ENCODE measurements at regions not wholly inside any gene's neighbourhood (a gene's known extent, or its start where the extent isn't known, plus 50 kb on each side); places are given as distances from the start of the nearest gene placed in this dataset.

DNA sequence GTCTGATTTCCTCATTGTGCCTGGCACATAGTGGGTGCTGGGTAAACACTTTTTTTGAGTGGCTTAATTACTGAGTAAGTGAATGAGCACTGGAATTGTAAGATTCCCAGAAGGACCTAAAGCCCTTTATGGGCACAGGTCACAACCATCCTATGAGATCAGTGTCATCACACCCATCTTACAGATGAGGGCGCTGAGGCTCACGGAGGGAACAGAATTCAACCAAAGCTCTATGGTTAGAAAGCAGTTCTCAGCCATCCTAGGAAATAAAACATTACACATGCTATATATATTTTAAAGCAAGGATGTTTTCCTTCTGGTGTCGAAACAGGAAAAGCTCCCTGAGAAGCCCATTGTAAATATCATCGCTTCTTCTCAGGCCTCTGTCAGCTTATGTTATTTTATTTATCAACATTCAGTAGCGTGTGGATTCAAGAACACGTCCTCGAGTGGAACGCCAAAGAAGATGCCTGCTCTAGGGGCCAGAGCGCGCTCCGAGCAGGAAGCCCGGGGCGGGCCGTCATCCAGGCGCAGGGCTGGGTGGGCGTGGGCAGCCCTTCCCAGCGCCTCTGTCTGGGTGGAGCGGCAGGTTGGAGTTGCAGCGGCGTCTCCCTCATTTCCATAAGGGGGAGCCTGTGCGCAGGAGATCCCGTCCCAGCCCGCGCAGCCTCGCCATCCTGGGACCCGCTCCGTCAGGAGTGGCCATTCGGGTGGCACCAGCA lies 155.8 kb upstream of the SMIM23 start:
- TF ChIP-seq, protein P1, sequence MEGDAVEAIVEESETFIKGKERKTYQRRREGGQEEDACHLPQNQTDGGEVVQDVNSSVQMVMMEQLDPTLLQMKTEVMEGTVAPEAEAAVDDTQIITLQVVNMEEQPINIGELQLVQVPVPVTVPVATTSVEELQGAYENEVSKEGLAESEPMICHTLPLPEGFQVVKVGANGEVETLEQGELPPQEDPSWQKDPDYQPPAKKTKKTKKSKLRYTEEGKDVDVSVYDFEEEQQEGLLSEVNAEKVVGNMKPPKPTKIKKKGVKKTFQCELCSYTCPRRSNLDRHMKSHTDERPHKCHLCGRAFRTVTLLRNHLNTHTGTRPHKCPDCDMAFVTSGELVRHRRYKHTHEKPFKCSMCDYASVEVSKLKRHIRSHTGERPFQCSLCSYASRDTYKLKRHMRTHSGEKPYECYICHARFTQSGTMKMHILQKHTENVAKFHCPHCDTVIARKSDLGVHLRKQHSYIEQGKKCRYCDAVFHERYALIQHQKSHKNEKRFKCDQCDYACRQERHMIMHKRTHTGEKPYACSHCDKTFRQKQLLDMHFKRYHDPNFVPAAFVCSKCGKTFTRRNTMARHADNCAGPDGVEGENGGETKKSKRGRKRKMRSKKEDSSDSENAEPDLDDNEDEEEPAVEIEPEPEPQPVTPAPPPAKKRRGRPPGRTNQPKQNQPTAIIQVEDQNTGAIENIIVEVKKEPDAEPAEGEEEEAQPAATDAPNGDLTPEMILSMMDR (IDR thresholded peaks at IDR 0.05; ENCODE audit: insufficient read depth, low read length), result no peak
- TF ChIP-seq GABPA (IDR thresholded peaks at IDR 0.05; ENCODE audit: low read depth), result no peak
- TF ChIP-seq, protein P2, sequence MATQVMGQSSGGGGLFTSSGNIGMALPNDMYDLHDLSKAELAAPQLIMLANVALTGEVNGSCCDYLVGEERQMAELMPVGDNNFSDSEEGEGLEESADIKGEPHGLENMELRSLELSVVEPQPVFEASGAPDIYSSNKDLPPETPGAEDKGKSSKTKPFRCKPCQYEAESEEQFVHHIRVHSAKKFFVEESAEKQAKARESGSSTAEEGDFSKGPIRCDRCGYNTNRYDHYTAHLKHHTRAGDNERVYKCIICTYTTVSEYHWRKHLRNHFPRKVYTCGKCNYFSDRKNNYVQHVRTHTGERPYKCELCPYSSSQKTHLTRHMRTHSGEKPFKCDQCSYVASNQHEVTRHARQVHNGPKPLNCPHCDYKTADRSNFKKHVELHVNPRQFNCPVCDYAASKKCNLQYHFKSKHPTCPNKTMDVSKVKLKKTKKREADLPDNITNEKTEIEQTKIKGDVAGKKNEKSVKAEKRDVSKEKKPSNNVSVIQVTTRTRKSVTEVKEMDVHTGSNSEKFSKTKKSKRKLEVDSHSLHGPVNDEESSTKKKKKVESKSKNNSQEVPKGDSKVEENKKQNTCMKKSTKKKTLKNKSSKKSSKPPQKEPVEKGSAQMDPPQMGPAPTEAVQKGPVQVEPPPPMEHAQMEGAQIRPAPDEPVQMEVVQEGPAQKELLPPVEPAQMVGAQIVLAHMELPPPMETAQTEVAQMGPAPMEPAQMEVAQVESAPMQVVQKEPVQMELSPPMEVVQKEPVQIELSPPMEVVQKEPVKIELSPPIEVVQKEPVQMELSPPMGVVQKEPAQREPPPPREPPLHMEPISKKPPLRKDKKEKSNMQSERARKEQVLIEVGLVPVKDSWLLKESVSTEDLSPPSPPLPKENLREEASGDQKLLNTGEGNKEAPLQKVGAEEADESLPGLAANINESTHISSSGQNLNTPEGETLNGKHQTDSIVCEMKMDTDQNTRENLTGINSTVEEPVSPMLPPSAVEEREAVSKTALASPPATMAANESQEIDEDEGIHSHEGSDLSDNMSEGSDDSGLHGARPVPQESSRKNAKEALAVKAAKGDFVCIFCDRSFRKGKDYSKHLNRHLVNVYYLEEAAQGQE (IDR thresholded peaks at IDR 0.05; ENCODE audit: insufficient replicate concordance, low read depth), result no peak
- Histone ChIP-seq H3K4me3 (replicated peaks; ENCODE audit: insufficient read depth, low read length) (no peak overlapping the region), H3K27me3 (ENCODE audit: insufficient read depth, poor library complexity, severe bottlenecking) (no peaks in the 10 kb centered on the region), H3K27ac (replicated peaks) (no peak overlapping the region)
- peak in 1 of 2 experiments; percentile 10 for DNase-seq (ENCODE audit: low read depth in 1 of 2, low spot score in 1 of 2)

DNA sequence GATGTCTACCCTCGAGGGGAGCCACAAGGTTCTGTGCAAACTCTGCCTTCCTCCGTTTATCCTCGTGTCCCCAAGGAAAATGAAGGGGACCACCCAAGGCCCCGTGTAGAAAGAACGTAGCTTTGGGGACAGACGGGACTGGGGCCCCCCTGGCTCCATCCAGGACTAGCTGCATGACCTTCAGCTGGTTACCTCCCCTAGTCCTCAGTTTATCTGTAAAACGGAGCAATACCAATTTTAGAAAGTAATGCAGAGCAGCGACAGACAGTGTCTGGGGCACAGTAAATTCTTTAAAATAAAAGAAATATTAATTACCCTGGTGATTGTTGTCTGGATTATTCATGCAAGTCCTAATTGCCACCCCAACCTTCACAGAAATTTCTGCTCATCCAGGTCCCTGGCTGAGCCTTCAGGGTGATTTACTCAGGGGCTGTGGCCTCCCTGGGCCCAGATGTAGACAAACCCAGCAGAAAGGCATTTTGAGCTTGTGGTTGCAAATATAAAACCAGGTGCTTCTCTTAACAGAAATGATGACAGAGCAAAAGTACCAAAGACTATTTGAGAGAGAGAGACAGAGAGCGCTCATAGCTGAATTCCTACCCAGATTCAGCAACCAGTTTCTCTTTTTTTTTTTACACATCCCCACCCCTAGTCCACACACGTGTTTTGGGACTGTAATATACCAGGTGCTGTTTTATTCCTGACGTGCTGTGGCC lies 155.1 kb upstream of the SMIM23 start:
- H3K27ac ChIP-seq (replicated peaks), result no peak overlapping the region
- DNase-seq (ENCODE audit: low read depth in 1 of 2, low spot score in 1 of 2), result no peak
- H3K4me3 ChIP-seq (replicated peaks; ENCODE audit: insufficient read depth, low read length), result no peak overlapping the region
- no peak for TF ChIP-seq POLR2AphosphoS5 (IDR thresholded peaks at IDR 0.05; ENCODE audit: low read depth)
- TF ChIP-seq, protein P2 (IDR thresholded peaks at IDR 0.05; ENCODE audit: insufficient replicate concordance, low read depth), result no peak
- TF ChIP-seq GABPA (IDR thresholded peaks at IDR 0.05; ENCODE audit: low read depth), result no peak
- TF ChIP-seq, protein P1 (IDR thresholded peaks at IDR 0.05; ENCODE audit: insufficient read depth, low read length), result no peak
- no peak for TF ChIP-seq SPI1 (IDR thresholded peaks at IDR 0.05; ENCODE audit: borderline replicate concordance, low read depth)
- H3K27me3 ChIP-seq (ENCODE audit: insufficient read depth, poor library complexity, severe bottlenecking), result no peaks in the 10 kb centered on the region

DNA sequence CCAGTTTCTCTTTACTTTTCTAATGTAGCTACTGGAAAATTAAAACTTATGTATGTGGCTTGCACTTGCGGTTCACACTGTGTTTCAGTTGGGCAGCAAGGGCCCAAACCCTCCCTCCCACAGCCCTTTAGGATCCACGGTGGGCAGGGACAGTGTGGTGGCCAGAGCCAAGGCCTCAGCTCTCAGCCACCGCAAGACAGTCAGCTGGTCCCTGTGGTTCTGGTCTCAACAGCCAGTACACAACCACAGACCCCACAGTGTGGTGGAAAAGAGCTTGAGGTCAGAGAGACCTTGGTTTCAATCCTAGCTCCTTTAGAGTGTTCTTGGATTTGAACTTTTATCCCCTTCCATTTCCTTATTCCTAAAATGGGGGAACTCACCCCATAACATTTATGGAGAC lies 153.0 kb upstream of the SMIM23 start:
- Histone ChIP-seq H3K4me3 (replicated peaks; ENCODE audit: insufficient read depth, low read length) (no peak overlapping the region), H3K27me3 (ENCODE audit: insufficient read depth, poor library complexity, severe bottlenecking) (no peaks in the 10 kb centered on the region), H3K27ac (replicated peaks) (no peak overlapping the region)
- TF ChIP-seq POLR2AphosphoS5 (IDR thresholded peaks at IDR 0.05; ENCODE audit: low read depth) (peak; percentile 82), SPI1 (IDR thresholded peaks at IDR 0.05; ENCODE audit: borderline replicate concordance, low read depth) (no peak)
- DNase-seq (ENCODE audit: low read depth in 1 of 2, low spot score in 1 of 2), result peak in 1 of 2 experiments; percentile 54

DNA sequence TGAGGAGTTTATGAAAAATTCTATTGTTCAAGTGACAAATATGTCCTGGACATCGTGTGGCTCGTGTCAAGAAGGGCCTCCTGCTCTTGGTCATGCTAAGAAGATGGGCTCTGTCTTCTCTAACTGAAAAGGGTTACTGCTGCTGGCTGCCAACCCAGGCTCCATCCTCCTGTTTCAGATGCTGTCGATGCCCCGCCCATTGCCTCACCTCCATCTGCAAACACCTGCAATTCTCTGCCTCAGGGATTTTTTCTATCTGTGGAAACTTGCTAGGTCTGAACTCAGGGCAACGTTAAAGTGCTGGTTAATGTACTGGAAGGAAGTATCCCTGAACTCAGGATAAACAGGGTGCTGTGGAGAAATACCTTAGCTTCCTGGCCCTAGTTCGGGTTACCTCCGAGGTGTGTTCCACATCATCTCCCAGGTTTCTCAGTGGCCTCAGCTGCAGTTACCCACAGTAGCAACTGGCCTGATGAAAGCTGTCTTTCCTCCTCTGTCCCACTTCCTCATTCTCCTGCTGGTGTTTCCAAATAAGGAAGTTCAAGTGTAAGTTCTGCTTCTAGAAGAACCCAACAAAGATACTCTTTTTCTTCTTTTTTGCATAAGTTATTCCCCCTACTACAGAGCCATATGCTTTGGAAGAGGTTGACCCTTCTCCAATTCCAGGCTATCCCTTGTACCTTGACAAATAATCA lies 151.7 kb upstream of the SMIM23 start:
- Histone ChIP-seq H3K27ac (replicated peaks) (peak overlapping the region; percentile 32), H3K4me3 (replicated peaks; ENCODE audit: insufficient read depth, low read length) (no peak overlapping the region), H3K27me3 (ENCODE audit: insufficient read depth, poor library complexity, severe bottlenecking) (no peaks in the 10 kb centered on the region)
- DNase-seq (ENCODE audit: low read depth in 1 of 2, low spot score in 1 of 2), result peak; percentile 55 to 90
- peak; percentile 100 for TF ChIP-seq SPI1 (IDR thresholded peaks at IDR 0.05; ENCODE audit: borderline replicate concordance, low read depth)
- TF ChIP-seq, protein P2 (IDR thresholded peaks at IDR 0.05; ENCODE audit: insufficient replicate concordance, low read depth), result no peak
- TF ChIP-seq, protein P1 (IDR thresholded peaks at IDR 0.05; ENCODE audit: insufficient read depth, low read length), result no peak
- TF ChIP-seq POLR2AphosphoS5 (IDR thresholded peaks at IDR 0.05; ENCODE audit: low read depth), result 0 out of 2 replicates have a peak, but pooled peaks have one; percentile 29
- no peak for TF ChIP-seq GABPA (IDR thresholded peaks at IDR 0.05; ENCODE audit: low read depth)

Data from HL-60 (cell line).